NCI-H345 treated with DMSO at 0.1 percent for 48 hours (cell line): ENCODE measurements at regions not wholly inside any gene's neighbourhood (a gene's known extent, or its start where the extent isn't known, plus 50 kb on each side); places are given as distances from the start of the nearest gene placed in this dataset.
"Not testable (repeated sequence)": the region's sequence is repeated elsewhere in the genome, so short reads cannot be mapped to it uniquely, and the experiment has no call there.

Experiments
- DNase-seq: peaks from one replicate; lab custom pipeline; 2025; ENCODE audit not compliant: unreplicated experiment; lab: John Stamatoyannopoulos, UW

DNA sequence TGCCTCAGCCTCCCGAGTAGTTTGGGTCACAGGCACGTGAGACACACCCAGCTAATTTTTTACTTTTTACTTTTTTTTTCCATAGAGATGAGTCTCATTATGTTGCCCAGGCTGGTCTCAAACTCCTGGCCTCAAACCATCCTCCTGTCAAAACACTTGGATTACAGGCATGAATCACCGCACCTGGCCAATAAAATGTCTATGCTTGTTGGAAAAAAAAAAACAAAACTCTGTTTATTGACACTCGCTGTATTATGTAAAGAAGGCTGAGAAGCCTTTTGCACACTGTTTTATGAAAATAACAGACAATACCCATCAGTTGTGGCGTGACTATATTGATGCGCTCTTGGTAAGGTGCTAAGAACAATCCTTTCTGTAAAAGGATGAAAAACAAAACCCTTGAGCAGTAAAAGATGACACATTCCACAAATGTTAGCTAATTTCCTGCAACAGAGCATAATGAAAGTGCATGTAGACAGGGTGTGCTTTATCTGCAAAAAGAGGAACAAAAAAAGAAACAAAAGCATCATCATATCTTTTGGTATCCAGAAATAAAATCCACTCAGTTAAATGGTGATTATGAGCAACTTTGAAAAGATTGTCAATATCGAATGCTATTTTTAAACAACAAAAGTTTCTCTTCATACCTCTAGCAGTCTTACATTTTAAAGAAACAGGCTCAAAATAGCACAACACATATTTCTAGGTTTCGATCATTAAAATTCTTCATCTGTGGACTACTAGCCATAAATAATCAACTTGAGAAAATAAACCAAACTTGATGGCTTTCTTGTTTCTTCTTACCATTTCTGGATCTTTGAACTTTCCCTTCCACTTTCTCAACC lies 108.3 kb upstream of the PHACTR1 start:
- DNase-seq: no peak

- no peak for DNase-seq
These were observed 107.7 kb upstream of the PHACTR1 start for GRCh38 chr6:12608874-12609273.

GRCh38 chr6:12609751-12610150 lies 106.8 kb upstream of the PHACTR1 start:
- DNase-seq: no peak

- no peak for DNase-seq
These were observed 105.7 kb upstream of the PHACTR1 start for GRCh38 chr6:12610862-12611261.

GRCh38 chr6:12613811-12614210 lies 102.8 kb upstream of the PHACTR1 start:
- DNase-seq: no peak

GRCh38 chr6:12614456-12614855 lies 102.1 kb upstream of the PHACTR1 start:
- DNase-seq: no peak

DNA sequence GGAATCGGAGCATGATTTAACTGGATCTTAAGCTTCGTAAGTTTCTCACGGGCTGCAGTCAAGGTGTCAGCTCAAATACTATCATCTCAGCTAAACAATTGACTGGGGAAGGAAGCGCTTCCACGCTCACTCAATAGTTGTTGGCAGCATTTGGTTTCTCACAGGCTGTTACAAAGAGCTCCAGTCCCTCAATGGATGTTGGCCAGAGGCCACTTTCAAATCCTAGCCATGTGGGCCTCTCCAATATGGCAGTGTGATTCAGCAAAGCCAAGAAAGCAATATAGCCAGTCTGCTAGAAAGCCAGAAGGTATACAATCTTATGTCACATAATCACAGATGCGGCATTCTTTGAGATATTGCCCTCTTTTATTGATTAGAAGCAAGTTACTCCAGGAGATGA lies 98.3 kb upstream of the PHACTR1 start:
- no peak for DNase-seq

- DNase-seq: no peak
These were observed 94.8 kb upstream of the PHACTR1 start for GRCh38 chr6:12621754-12622153.

GRCh38 chr6:12622566-12622965 lies 94.0 kb upstream of the PHACTR1 start:
- DNase-seq: no peak

GRCh38 chr6:12624142-12624837 lies 92.3 kb upstream of the PHACTR1 start:
- DNase-seq: no peak

GRCh38 chr6:12627053-12627452 lies 89.5 kb upstream of the PHACTR1 start:
- no peak for DNase-seq

DNA sequence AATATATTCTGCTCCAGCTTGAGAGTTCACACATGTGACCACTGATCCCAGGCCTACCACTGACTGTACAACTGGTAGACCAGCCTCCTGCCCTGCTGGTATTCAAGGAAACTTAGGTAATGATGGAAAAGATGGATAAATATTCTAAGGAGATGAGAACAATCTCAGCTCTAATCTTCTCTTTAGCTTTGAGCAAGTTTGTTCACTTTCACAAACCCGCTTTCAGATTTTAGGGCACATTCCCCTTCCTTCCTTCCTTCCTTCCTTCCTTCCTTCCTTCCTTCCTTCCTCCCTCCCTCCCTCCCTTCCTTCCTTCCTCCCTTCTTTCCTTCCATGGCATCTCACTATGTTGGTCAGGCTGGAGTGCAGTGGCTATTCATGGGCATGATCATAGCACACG lies 88.2 kb upstream of the PHACTR1 start:
- DNase-seq: no peak

GRCh38 chr6:12633746-12634145 lies 82.8 kb upstream of the PHACTR1 start:
- not testable (repeated sequence) for DNase-seq

GRCh38 chr6:12635375-12635774 lies 81.2 kb upstream of the PHACTR1 start:
- no peak for DNase-seq

DNA sequence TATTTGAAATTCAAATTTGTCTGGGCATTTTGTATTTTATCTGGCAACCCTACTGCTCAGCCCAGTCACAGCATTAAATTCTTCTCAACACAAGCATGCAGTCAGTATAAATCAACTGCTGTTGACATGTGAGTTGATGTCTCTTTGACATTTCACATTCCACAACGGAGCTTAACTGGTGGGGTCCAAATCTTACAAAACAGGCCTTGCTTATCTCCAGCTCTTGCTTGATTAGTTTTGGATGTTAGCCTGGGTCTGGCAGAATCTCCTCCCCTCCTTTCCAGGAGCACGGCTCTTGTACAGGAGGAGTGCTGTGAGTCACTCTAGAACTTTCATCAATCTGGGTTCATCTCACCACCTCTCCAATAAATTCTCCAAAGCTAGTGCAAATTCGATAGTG lies 80.8 kb upstream of the PHACTR1 start:
- DNase-seq: no peak

DNA sequence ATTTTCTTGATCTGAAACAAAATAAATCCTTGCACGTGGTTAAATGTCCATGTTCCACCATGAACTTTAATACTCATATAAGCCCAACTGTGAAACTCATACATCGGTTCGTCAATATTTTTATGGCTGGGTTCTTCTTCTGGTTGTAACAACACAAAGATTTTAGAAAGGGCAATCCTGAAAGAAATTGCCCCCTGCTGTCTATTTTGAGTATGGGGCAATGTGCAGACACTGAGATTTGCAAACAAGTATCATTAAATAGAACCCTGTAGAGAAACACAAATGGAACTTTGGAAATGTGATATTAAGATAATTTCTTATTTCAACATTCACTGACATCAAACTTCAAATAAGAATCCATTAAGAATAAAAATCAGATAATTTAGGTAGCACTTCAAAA lies 80.2 kb upstream of the PHACTR1 start:
- DNase-seq: no peak

GRCh38 chr6:12637960-12638641 lies 78.5 kb upstream of the PHACTR1 start:
- DNase-seq: peak; percentile 2

DNA sequence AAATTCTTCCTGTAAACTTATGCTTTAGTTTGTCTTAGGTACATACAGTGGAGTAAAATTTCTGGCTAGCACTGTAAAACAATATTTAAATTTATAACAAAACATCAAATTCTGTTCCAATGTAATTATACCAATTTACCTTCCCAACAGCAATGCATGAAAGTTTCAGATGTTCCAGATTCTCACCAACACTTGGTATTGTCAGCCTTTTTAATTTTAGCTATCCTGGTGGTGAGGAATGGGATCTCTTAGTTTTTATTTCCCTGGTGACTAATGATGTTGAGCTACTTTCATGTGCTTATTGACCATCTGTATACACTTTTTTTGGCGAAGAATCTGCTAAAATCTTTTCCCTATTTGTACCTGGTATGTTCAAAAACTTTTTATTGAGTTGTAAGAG lies 76.1 kb upstream of the PHACTR1 start:
- DNase-seq: no peak

DNA sequence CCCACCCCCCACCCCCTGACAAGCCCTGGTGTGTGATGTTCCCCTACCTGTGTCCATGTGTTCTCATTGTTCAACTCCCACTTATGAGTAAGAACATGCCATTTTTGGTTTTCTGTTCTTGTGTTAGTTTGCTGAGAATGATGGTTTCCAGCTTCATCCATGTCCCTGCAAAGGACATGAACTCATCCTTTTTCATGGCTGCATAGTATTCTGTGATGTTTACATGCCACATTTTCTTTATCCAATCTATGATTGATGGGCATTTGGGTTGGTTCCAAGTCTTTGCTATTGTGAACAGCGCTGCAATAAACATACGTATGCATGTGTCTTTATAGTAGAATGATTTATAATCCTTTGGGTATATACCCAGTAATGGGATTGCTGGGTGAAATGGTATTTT lies 74.8 kb upstream of the PHACTR1 start:
- not testable (repeated sequence) for DNase-seq

DNA sequence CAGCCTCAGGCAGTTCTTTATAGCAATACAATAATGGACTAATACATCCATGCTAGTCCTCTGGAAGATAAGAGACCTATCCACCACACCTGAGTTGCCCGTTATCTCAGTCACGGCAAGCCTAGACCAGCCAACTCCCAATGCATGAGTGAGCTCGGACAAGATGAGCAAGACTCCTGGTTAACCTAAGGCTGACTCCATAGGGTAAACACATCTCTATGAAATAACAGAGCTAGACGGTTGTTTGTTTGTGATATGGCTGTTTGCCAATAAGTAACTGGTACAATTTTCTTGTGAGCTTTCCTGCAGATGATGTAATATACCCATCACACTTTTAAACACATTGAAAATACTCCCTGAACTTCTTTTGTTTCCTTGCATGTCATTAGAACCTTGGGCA lies 70.6 kb upstream of the PHACTR1 start:
- DNase-seq: no peak

GRCh38 chr6:12648171-12648570 lies 68.4 kb upstream of the PHACTR1 start:
- no peak for DNase-seq

DNA sequence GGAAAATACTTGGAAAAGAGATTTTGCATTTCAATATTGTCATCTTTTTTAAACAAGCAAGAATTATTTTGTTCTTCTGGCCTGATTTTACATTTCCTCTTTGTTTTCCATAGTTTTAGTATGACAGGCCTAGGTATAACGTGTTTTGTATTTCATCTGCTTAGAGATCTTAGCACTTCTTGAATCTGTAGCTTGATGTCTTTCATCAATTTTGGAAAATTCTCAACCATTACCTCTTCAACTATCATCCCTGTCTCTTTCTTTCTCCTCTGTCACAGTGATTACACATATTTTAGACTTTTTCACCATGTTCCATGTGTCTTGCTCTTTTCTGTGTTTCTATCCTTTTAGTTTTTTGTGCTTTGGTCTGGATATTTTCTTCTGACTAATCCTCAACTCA lies 67.2 kb upstream of the PHACTR1 start:
- DNase-seq: no peak
